Fibroblast of villous mesenchyme (primary cell): ENCODE measurements at regions not wholly inside any gene's neighbourhood (a gene's known extent, or its start where the extent isn't known, plus 50 kb on each side); places are given as distances from the start of the nearest gene placed in this dataset.
"Not testable (repeated sequence)": the region's sequence is repeated elsewhere in the genome, so short reads cannot be mapped to it uniquely, and the experiment has no call there.

Experiments used
- DNase-seq: peaks from one replicate; pipeline ENCODE4 v3.0.0-alpha.2; 2010; ENCODE audit warnings: low read depth
- H3K4me3 ChIP-seq: 2 replicates; pipeline ENCODE4 v1.5.1; 2011; ENCODE audit warnings: low read depth, mild to moderate bottlenecking, low read length
- CTCF ChIP-seq: IDR thresholded peaks from 2 replicates; pipeline ENCODE4 v1.5.1; 2012; ENCODE audit warnings: low read depth, mild to moderate bottlenecking, low read length; ENCODE audit not compliant: insufficient read depth

DNA sequence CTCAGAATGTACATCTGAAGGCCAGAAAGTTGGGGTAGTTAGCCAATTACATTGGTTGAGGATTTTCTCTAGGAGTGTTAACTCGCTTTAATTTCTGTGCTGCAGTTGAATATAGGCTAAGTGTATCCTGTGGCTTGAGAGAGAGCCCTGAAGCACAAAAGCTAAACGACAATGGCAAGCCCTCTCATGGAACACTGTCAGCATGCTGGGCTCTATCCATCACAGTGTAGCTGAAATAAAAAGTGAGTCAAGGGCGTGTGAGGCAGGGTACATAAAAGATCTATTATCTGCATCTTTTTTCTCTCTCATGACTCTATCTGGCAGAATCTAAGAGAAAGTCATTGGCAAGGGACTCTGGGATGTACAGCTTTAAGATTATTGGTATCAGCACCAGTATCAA lies 254.2 kb upstream of the GRIA1 start:
- no peak overlapping the region for H3K4me3 ChIP-seq
- DNase-seq: no peak
- no peak for TF ChIP-seq CTCF

GRCh38 chr5:153237671-153238332 lies 252.7 kb upstream of the GRIA1 start:
- no peak for TF ChIP-seq CTCF
- H3K4me3 ChIP-seq: no peak overlapping the region
- DNase-seq: no peak

GRCh38 chr5:153257381-153257780 lies 233.1 kb upstream of the GRIA1 start:
- no peak overlapping the region for H3K4me3 ChIP-seq
- no peak for DNase-seq
- TF ChIP-seq CTCF: no peak

GRCh38 chr5:153258469-153258868 lies 232.0 kb upstream of the GRIA1 start:
- no peak for TF ChIP-seq CTCF
- DNase-seq: no peak
- no peak overlapping the region for H3K4me3 ChIP-seq

- no peak overlapping the region for H3K4me3 ChIP-seq
- no peak for TF ChIP-seq CTCF
- peak; percentile 3 for DNase-seq
Observed at GRCh38 chr5:153267506-153267905, 223.0 kb upstream of the GRIA1 start.

DNA sequence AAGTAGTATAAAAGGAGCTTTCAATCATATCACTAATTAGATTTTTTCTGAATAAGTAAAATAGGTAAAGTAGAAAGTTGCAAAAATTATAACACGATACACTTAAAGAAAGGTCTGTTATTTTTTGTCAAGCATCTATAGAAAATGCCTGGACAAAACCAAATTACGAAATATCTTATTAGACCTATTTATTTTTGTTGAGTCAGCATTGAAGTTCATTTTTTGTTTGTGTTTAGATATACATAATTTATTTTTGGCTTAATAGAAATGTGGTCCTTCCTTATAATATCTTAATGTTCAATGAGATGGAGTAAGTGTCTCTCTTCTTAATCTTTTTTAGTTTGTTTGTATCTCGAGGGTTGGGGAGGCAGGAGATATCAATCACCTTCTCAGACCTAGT lies 214.8 kb upstream of the GRIA1 start:
- no peak for DNase-seq
- TF ChIP-seq CTCF: no peak
- H3K4me3 ChIP-seq: no peak overlapping the region

GRCh38 chr5:153276151-153276550 lies 214.3 kb upstream of the GRIA1 start:
- no peak for TF ChIP-seq CTCF

GRCh38 chr5:153296251-153296844 lies 194.1 kb upstream of the GRIA1 start:
- H3K4me3 ChIP-seq, DNase-seq: not testable (repeated sequence)

More at GRCh38 chr5:153276151-153276550, 214.3 kb upstream of the GRIA1 start:
- no peak overlapping the region for H3K4me3 ChIP-seq
- peak; percentile 61 for DNase-seq
